ENCODE measurements at regions not wholly inside any gene's neighbourhood (a gene's known extent, or its start where the extent isn't known, plus 50 kb on each side); places are given as distances from the start of the nearest gene placed in this dataset.
"Not testable (repeated sequence)": the region's sequence is repeated elsewhere in the genome, so short reads cannot be mapped to it uniquely, and the experiment has no call there.

GRCh38 chr20:12113468-12114371 is 196.0 kb downstream of the BTBD3 start:
- DNase-seq (ENCODE audit: low spot score), result no peak

- not testable (repeated sequence) for DNase-seq (ENCODE audit: low spot score)
Measured at GRCh38 chr20:12129114-12129513, 211.4 kb downstream of the BTBD3 start.

GRCh38 chr20:12129532-12129931 is 211.8 kb downstream of the BTBD3 start:
- DNase-seq (ENCODE audit: low spot score), result not testable (repeated sequence)

GRCh38 chr20:12130781-12131180 is 213.1 kb downstream of the BTBD3 start:
- DNase-seq (ENCODE audit: low spot score), result no peak

GRCh38 chr20:12133553-12133952 is 215.9 kb downstream of the BTBD3 start:
- no peak for DNase-seq (ENCODE audit: low spot score)

- not testable (repeated sequence) for DNase-seq (ENCODE audit: low spot score)
Measured at GRCh38 chr20:12145951-12146350, 228.3 kb downstream of the BTBD3 start.

GRCh38 chr20:12152996-12153395 is 235.3 kb downstream of the BTBD3 start:
- no peak for DNase-seq (ENCODE audit: low spot score)

- DNase-seq (ENCODE audit: low spot score), result no peak
Measured at GRCh38 chr20:12153628-12154027, 235.9 kb downstream of the BTBD3 start.

- DNase-seq (ENCODE audit: low spot score), result no peak
Measured at GRCh38 chr20:12156252-12156651, 238.6 kb downstream of the BTBD3 start.

- no peak for DNase-seq (ENCODE audit: low spot score)
Measured at GRCh38 chr20:12159261-12159660, 241.6 kb downstream of the BTBD3 start.

- no peak for DNase-seq (ENCODE audit: low spot score)
Measured at GRCh38 chr20:12161734-12162133, 244.0 kb downstream of the BTBD3 start.

GRCh38 chr20:12166053-12166717 is 248.5 kb downstream of the BTBD3 start:
- no peak for DNase-seq (ENCODE audit: low spot score)

GRCh38 chr20:12170406-12170805 is 252.7 kb downstream of the BTBD3 start:
- DNase-seq (ENCODE audit: low spot score), result no peak

- no peak for DNase-seq (ENCODE audit: low spot score)
Measured at GRCh38 chr20:12171923-12172524, 254.3 kb downstream of the BTBD3 start.

- DNase-seq (ENCODE audit: low spot score), result no peak
Measured at GRCh38 chr20:12173347-12174012, 255.8 kb downstream of the BTBD3 start.

GRCh38 chr20:12175538-12175937 is 257.8 kb downstream of the BTBD3 start:
- DNase-seq (ENCODE audit: low spot score), result no peak

- no peak for DNase-seq (ENCODE audit: low spot score)
Measured at GRCh38 chr20:12177657-12178293, 260.1 kb downstream of the BTBD3 start.

GRCh38 chr20:12179692-12180091 is 262.0 kb downstream of the BTBD3 start:
- DNase-seq (ENCODE audit: low spot score), result no peak

- no peak for DNase-seq (ENCODE audit: low spot score)
Measured at GRCh38 chr20:12180107-12180661, 262.5 kb downstream of the BTBD3 start.

- no peak for DNase-seq (ENCODE audit: low spot score)
Measured at GRCh38 chr20:12198281-12198680, 280.6 kb downstream of the BTBD3 start.

GRCh38 chr20:12199703-12200102 is 282.0 kb downstream of the BTBD3 start:
- no peak for DNase-seq (ENCODE audit: low spot score)
